ENCODE measurements at regions not wholly inside any gene's neighbourhood (a gene's known extent, or its start where the extent isn't known, plus 50 kb on each side); places are given as distances from the start of the nearest gene placed in this dataset.

- no peak for TF ChIP-seq POLR2A (IDR thresholded peaks at IDR 0.05)
- TF ChIP-seq CTCF (IDR thresholded peaks at IDR 0.05) = no peak
Measured at GRCh38 chr1:239998312-239998649, 93.4 kb upstream of the FMN2 start.

Measured in right lobe of liver (tissue), 4 donors.